Activated naive CD8-positive, alpha-beta T cell treated with anti-CD3 and anti-CD28 coated beads for 36 hours (primary cell): ENCODE measurements at regions not wholly inside any gene's neighbourhood (a gene's known extent, or its start where the extent isn't known, plus 50 kb on each side); places are given as distances from the start of the nearest gene placed in this dataset.
"Not testable (repeated sequence)": the region's sequence is repeated elsewhere in the genome, so short reads cannot be mapped to it uniquely, and the experiment has no call there.

Experiments used
- DNase-seq: peaks from one replicate; pipeline ENCODE4 v3.0.0; 2021
- H3K27ac Mint-ChIP-seq: one replicate; pipeline ENCODE4 v1.8.0; 2022; ENCODE audit warnings: mild to moderate bottlenecking, moderate library complexity, mixed read lengths
- H3K27me3 Mint-ChIP-seq: one replicate; pipeline ENCODE4 v1.8.0; 2022; ENCODE audit warnings: mild to moderate bottlenecking, mixed read lengths
- H3K36me3 Mint-ChIP-seq: one replicate; pipeline ENCODE4 v1.8.0; 2021; ENCODE audit warnings: mild to moderate bottlenecking, mixed read lengths
- H3K4me1 Mint-ChIP-seq: one replicate; pipeline ENCODE4 v1.8.0; 2021; ENCODE audit warnings: mixed read lengths
- H3K4me3 Mint-ChIP-seq: one replicate; pipeline ENCODE4 v1.8.0; 2022; ENCODE audit warnings: mild to moderate bottlenecking, moderate library complexity, mixed read lengths
- H3K9me3 Mint-ChIP-seq: one replicate; pipeline ENCODE4 v1.8.0; 2022; ENCODE audit warnings: mixed read lengths

DNA sequence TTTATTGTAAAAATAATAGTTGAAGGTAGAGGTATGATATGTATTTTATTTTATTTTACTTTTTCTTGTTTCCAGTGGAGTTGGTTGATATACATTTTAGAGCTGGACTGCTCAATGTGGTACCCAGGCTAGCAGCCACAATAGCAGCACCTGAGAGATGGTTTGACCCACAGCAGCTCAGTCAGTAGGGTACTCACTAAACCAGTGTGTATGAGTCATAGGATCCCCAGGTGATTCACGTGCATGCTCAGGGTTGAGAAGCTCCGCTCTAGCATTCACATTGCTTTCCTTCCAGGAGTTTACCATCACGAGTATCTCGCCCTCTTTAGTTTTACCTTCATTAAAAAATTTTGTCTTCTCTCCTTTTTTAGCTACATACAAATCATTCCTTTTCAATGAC, 96.0 kb upstream of the PAXBP1 start:
- H3K27me3 Mint-ChIP-seq = peaks cover 3% of the 10 kb centered on the region
- H3K27ac Mint-ChIP-seq = no peak overlapping the region
- DNase-seq = no peak
- no peaks in the 10 kb centered on the region for H3K9me3 Mint-ChIP-seq
- no peaks in the 10 kb centered on the region for H3K4me1 Mint-ChIP-seq
- no peaks in the 10 kb centered on the region for H3K36me3 Mint-ChIP-seq
- H3K4me3 Mint-ChIP-seq = no peak overlapping the region

DNA sequence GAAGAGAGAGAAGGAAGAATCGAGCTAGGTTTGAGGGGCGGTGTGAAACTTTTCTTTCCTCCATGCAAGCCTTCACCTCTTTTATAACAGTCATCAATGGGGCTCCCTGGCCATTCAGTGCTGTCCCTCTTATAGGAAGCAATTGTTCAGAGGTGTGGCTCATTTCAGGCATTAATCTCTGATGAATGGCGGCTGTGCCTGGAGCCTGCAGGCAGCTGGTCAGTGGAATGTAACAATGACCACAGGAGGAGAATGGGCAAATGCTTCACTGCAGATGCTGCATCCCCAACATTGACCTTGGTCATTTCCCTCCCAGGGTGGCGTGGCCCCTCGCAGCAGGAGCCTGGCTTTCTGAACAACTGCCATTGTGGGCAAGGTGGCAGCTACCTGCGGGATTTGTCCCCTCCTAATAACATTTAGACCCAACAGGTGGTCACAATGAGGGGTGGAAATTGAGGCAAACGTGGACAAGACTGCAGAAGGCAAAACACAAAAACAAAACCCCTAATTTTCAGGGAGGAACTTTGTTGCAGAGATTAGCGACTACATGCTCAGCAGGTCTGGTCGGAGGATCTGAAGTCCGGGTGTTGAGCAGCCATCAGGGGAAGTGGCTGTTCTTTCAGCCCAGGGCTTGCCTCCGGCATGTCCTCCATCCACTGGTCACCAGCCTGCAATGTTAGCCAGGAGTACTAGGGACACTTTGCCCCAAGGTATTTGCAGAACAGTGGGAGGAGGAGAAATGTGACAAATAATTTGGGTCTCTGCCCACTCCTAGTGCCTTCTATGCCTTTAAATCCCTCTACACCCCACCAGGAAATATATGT, 97.3 kb upstream of the PAXBP1 start:
- H3K4me3 Mint-ChIP-seq = no peak overlapping the region
- H3K36me3 Mint-ChIP-seq = no peaks in the 10 kb centered on the region
- H3K27ac Mint-ChIP-seq = no peak overlapping the region
- no peaks in the 10 kb centered on the region for H3K9me3 Mint-ChIP-seq
- no peak for DNase-seq
- no peaks in the 10 kb centered on the region for H3K4me1 Mint-ChIP-seq
- H3K27me3 Mint-ChIP-seq = no peaks in the 10 kb centered on the region

DNA sequence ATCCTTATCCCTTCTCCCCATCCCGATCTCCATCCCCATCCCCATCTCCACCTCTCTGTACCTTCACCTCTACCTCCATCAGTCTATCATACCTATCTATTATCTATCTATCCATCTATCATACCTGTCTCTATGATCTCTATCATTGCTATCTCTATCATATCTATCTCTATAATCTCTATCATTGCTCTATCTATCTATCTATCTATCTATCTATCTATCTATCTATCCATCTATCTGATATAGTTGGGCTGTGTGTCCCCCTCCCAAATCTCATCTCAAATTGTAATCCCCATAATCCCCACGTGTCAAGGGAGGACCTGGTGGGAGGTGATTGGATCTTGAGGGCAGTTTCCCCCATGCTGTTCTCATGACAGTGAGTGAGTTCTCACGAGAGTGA, 97.9 kb upstream of the PAXBP1 start:
- H3K27me3 Mint-ChIP-seq = no peaks in the 10 kb centered on the region
- DNase-seq = no peak
- H3K9me3 Mint-ChIP-seq = no peaks in the 10 kb centered on the region
- H3K4me3 Mint-ChIP-seq = no peak overlapping the region
- H3K36me3 Mint-ChIP-seq = no peaks in the 10 kb centered on the region
- no peaks in the 10 kb centered on the region for H3K4me1 Mint-ChIP-seq
- no peak overlapping the region for H3K27ac Mint-ChIP-seq

DNA sequence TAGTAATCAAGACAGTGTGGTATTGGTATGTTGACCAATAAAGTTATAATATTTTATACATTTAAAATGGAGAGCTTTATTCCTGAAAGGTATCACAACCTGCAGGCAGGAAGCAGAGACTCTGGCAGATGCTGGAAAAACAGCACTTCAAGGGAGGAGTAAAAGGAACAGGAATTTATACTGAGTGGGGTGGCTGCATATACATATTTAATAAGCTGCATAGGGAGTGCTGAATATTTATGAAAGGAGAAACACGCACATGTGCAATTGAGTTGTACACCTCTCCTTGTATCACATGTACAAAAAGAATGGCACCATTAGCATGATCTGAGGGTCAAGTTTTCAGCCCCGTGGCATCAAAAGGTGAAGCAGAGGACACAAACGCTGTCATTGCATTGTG, 104.9 kb upstream of the PAXBP1 start:
- no peak for DNase-seq
- Mint-ChIP-seq H3K9me3 (no peaks in the 10 kb centered on the region), H3K27me3 (no peaks in the 10 kb centered on the region), H3K4me1 (no peaks in the 10 kb centered on the region), H3K4me3 (no peak overlapping the region), H3K36me3 (no peaks in the 10 kb centered on the region), H3K27ac (no peak overlapping the region)

DNA sequence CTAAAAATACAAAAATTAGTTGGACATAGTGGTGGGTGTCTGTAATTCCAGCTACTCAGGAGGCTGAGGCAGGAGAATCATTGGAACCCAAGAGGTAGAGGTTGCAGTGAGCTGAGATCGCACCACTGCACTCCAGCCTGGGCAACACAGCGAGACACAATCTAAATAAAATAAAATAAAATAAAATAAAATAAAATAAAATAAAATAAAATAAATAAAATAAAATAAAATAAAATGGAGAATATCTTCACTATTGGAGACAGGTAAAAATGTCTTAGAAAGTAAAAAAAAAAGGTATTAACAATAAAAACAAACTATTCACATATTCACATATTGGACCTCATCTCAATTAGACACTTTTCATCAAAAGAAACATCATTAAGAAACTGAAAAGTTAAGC, 106.3 kb upstream of the PAXBP1 start:
- not testable (repeated sequence) for H3K9me3 Mint-ChIP-seq, DNase-seq, H3K4me3 Mint-ChIP-seq, H3K4me1 Mint-ChIP-seq, H3K27ac Mint-ChIP-seq, H3K36me3 Mint-ChIP-seq, H3K27me3 Mint-ChIP-seq

DNA sequence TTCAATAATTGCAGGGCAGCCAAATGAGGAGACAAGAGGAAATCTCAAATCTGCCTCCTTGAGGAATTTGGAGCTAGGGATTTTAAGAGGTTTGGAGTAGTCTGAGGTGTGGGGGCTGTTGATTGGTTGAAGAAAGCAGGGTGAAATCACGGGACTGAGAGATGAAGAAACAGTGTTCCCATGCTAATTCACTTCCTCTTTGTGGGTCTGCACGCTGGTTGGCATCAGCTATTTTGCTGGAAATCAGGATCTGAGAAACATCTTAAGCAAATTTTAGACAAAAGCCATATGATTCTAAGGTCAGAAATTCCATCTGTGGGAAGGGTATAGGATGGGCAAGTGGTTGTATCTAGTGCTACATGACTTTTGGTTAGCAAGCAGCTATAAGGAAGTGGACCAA, 107.1 kb upstream of the PAXBP1 start:
- Mint-ChIP-seq H3K27ac (no peak overlapping the region), H3K36me3 (no peaks in the 10 kb centered on the region), H3K4me1 (no peaks in the 10 kb centered on the region), H3K4me3 (no peak overlapping the region), H3K9me3 (no peaks in the 10 kb centered on the region), H3K27me3 (no peaks in the 10 kb centered on the region)
- DNase-seq = no peak

DNA sequence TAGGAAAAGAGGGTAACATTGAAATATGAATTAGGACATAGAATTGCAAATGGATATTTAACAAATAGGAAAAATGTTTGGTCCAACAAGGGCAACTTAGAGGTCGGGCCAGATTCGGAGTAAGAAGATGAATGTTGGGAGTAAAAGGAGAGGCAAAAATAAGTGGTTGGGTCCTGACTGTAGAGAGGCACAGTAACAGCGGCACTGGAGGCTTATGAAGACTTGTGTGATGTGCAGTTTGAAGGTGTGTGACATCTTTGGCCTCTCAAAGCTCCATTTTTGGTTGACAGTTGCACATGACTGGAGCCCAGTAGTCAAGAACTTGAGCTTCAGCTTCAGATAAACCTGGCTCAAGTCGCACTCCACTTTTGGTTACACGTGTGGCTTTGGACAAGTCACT, 109.9 kb upstream of the PAXBP1 start:
- no peak for DNase-seq
- Mint-ChIP-seq H3K9me3 (no peaks in the 10 kb centered on the region), H3K4me3 (no peak overlapping the region), H3K4me1 (peaks cover 3% of the 10 kb centered on the region), H3K27me3 (no peaks in the 10 kb centered on the region), H3K36me3 (no peaks in the 10 kb centered on the region), H3K27ac (no peak overlapping the region)

DNA sequence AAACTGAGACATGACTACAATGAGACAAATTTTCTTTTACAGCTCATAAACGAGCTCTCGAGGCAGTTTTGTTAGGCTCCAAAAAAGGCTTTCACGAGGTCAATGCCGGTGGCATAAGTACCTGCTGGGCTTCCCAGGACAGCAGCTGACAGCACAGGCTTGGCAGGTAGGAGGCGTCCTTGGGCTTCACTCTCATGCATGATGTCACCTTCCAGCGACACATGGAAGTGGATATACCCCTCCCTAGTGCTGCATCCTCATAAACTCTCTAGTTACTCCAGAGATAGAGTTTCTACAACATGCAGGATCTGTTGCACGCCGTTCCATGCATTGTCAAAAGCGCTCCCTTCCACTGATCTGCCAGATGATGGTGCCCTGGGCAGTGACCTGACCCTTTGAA, 112.5 kb upstream of the PAXBP1 start:
- no peak for DNase-seq
- Mint-ChIP-seq H3K4me1 (peaks cover 4% of the 10 kb centered on the region), H3K27ac (no peak overlapping the region), H3K36me3 (no peaks in the 10 kb centered on the region), H3K9me3 (no peaks in the 10 kb centered on the region), H3K4me3 (no peak overlapping the region), H3K27me3 (no peaks in the 10 kb centered on the region)

DNA sequence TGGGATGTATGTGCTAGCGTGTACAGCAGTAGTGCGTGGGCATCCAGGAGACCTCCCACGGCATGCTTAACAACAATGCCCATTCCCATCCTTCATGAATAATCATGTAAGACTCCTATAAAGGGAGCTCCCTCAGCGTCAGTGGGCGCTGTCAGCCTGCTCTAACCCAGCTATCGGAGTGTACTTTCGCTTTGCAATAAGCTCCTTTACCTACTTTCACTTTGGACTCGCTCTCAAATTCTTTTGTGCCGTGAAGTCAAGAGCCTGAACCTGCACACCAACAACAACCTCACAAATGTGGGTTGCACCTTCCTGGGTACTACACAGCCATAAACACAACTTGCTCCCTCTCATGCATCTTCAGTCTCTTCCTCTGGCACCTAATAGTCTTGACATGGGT, 114.8 kb upstream of the PAXBP1 start:
- H3K36me3 Mint-ChIP-seq = no peaks in the 10 kb centered on the region
- no peak overlapping the region for H3K27ac Mint-ChIP-seq
- H3K9me3 Mint-ChIP-seq = no peaks in the 10 kb centered on the region
- peaks cover 4% of the 10 kb centered on the region for H3K27me3 Mint-ChIP-seq
- peak overlapping the region; percentile 38 for H3K4me3 Mint-ChIP-seq
- H3K4me1 Mint-ChIP-seq = peaks cover 4% of the 10 kb centered on the region
- no peak for DNase-seq

DNA sequence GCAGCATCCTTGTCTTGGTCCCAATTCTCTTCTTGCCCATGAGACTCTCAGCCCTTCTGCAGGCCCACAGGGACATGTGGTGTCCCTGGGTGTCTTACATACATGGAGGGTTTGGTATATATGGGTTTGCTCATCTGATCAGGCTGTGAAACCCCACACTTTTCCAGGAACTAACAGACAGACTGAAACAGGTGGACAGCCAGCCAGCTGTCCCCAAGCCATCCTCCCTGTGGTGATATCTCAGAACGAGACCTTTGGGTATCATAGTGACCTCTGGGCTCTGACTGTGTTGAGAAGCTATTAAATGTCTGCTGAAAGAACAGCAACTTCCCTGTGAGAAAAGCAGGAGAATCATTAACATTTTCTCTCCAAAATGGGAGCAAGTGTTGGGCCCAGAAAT, 115.5 kb upstream of the PAXBP1 start:
- H3K9me3 Mint-ChIP-seq = no peaks in the 10 kb centered on the region
- H3K36me3 Mint-ChIP-seq = no peaks in the 10 kb centered on the region
- no peak overlapping the region for H3K27ac Mint-ChIP-seq
- no peak overlapping the region for H3K4me3 Mint-ChIP-seq
- peaks cover 4% of the 10 kb centered on the region for H3K27me3 Mint-ChIP-seq
- no peak for DNase-seq
- peaks cover 4% of the 10 kb centered on the region for H3K4me1 Mint-ChIP-seq

DNA sequence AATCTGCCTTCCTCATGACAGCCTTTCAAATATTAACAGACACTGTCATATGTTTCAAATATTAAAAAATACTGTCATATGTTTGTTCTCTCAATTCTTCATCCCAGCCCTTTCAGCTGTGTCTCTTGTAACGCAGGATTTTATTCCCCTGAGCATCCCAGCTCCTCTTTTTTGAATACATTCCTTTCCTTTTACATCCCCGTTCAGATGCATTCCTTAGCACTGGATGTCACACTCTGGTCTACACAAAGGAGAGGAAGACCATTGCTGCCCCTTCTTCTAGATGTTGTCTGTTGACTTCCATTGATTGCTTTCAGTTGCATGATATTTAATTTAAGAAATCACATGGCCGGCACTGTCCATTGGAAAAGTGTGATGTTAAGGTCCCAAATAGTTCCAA, 117.4 kb upstream of the PAXBP1 start:
- Mint-ChIP-seq H3K36me3 (no peaks in the 10 kb centered on the region), H3K9me3 (no peaks in the 10 kb centered on the region), H3K27ac (no peak overlapping the region), H3K4me1 (peaks cover 4% of the 10 kb centered on the region), H3K4me3 (no peak overlapping the region), H3K27me3 (peaks cover 4% of the 10 kb centered on the region)
- no peak for DNase-seq

DNA sequence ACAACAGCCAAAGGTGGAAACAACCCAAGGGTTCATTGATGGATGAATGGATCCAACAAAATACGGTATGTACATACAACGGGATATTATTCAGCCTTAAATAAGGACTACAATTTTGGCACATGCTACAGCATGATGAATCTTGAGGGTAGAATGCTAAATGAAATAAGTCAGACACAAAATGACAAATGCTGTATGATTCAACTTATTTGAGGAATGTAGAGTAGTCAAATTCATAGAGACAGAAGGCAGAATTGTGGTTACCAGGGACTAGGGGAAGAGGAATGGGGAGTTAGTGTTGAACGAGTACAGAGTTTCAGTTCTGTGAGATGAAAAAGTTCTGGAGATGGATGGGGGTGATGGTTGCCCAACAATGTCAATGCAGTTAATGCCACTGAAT, 118.0 kb upstream of the PAXBP1 start:
- peaks cover 4% of the 10 kb centered on the region for H3K4me1 Mint-ChIP-seq
- no peaks in the 10 kb centered on the region for H3K9me3 Mint-ChIP-seq
- no peaks in the 10 kb centered on the region for H3K36me3 Mint-ChIP-seq
- no peak for DNase-seq
- H3K27ac Mint-ChIP-seq = no peak overlapping the region
- H3K4me3 Mint-ChIP-seq = no peak overlapping the region
- peaks cover 4% of the 10 kb centered on the region for H3K27me3 Mint-ChIP-seq

DNA sequence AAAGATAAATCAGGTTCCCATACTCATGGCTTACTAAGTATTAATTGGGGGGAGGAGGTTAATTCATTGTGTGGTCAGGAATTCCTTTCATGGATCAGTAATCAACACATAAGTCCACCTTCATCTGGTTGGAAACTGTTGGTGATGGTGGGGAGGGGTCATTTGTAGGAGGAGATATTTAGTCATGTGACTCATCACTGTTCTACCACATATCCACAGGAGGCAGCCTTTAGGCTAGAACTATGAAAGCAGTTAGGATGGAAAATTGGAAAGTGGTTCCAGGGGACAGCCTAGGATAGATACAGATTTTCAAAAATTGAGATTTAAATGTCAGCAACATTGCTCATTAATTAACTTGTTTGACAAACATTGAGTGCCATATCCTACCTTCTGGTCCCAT, 122.8 kb upstream of the PAXBP1 start:
- no peaks in the 10 kb centered on the region for H3K4me1 Mint-ChIP-seq
- H3K4me3 Mint-ChIP-seq = no peak overlapping the region
- peaks cover 10% of the 10 kb centered on the region for H3K27me3 Mint-ChIP-seq
- H3K9me3 Mint-ChIP-seq = peaks cover 3% of the 10 kb centered on the region
- no peaks in the 10 kb centered on the region for H3K36me3 Mint-ChIP-seq
- no peak overlapping the region for H3K27ac Mint-ChIP-seq
- no peak for DNase-seq

DNA sequence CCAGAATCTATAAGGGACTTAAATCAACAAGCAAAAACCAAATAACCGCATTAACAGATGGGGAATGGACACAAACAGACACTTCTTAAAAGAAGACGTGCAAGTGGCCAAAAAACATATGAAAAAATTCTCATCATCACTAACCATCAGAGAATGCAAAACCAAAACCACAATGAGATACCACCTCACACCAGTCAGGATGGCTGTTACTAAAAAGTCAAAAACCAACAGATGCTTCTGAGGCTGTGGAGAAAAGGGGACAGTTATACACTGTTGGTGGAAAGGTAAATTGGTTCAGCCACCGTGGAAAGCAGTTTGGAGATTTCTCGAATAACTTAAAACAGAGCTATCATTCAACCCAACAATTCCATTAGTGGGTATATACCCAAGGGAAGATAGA, 124.9 kb upstream of the OLIG2 start:
- H3K36me3 Mint-ChIP-seq = no peaks in the 10 kb centered on the region
- H3K4me1 Mint-ChIP-seq = no peaks in the 10 kb centered on the region
- H3K27ac Mint-ChIP-seq = no peak overlapping the region
- peaks cover 5% of the 10 kb centered on the region for H3K27me3 Mint-ChIP-seq
- peaks cover under 1% of the 10 kb centered on the region for H3K9me3 Mint-ChIP-seq
- H3K4me3 Mint-ChIP-seq = no peak overlapping the region
- DNase-seq = no peak

DNA sequence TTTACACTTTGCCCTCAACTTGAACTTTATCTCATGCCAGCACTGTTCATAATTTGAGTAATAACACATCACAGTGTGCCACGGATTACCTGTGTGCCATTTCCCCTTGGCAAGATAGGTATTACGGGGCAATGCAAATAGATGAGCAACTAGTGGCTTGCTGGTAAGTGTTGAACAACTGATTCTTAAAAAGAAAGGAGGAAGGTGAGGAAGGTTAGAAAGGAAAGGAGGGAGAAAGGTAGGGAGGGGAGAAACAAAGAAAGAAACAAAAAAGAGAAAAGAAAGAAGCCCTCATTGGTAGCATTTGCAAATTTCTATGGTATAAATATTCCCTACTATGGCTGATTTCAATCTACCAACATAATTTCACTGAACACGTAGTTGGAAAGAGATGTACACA, 118.2 kb upstream of the OLIG2 start:
- H3K4me1 Mint-ChIP-seq = no peaks in the 10 kb centered on the region
- no peak overlapping the region for H3K27ac Mint-ChIP-seq
- no peak for DNase-seq
- no peaks in the 10 kb centered on the region for H3K36me3 Mint-ChIP-seq
- H3K4me3 Mint-ChIP-seq = no peak overlapping the region
- no peaks in the 10 kb centered on the region for H3K9me3 Mint-ChIP-seq
- H3K27me3 Mint-ChIP-seq = no peaks in the 10 kb centered on the region

DNA sequence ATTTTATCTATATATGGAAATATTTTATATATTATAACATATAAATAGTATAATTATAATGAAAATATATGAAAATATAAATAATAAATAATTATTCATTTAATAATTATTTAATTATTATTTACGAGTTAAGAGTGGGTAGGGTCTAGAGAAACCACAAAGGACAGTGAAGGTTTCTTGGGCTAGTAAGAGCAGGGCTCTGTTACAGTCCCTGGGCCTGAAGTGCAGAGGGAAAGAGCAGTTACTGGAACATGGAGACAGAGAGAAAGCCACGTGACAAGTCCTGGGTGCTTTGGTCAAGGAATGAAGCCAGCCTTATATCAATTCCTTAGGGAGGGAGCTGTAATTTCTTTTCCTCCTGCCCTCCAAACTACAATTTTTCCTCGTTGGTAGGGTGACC, 117.2 kb upstream of the OLIG2 start:
- H3K4me3 Mint-ChIP-seq = no peak overlapping the region
- no peak overlapping the region for H3K27ac Mint-ChIP-seq
- H3K27me3 Mint-ChIP-seq = no peaks in the 10 kb centered on the region
- no peak for DNase-seq
- no peaks in the 10 kb centered on the region for H3K9me3 Mint-ChIP-seq
- no peaks in the 10 kb centered on the region for H3K4me1 Mint-ChIP-seq
- H3K36me3 Mint-ChIP-seq = no peaks in the 10 kb centered on the region
